ENCODE measurements at regions not wholly inside any gene's neighbourhood (a gene's known extent, or its start where the extent isn't known, plus 50 kb on each side); places are given as distances from the start of the nearest gene placed in this dataset.

DNA sequence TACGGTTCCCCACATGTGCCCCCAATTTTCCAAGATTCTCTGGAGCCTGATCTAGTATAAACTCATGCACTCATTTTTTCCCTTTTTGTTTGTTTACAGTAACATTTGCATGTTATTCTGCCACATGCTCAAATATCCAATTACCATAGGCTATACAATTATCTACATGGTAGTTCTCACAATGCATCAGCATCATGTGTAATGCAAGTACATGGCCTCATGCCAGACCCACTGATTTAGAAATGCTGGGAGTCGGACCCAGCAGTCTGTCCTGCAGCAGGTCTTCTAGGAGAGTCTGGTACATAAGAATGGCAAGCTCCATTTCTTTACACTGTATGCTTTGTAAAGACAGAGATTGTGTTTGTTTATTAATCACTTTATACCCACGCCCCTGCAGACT is 107.7 kb downstream of the CBLN2 start:
- H3K9me3 ChIP-seq (ENCODE audit: insufficient read depth, low read depth, low read length): no peaks in the 10 kb centered on the region
- no peak overlapping the region for H2AFZ ChIP-seq (ENCODE audit: insufficient read depth, low read length, poor library complexity)
- WGBS (ENCODE audit: extremely low coverage, insufficient coverage, insufficient read length): no CpG with 5 or more reads among the region's 3 CpGs
- H3K36me3 ChIP-seq (ENCODE audit: control insufficient read depth in 1 of 2, insufficient read depth in 2 of 2, low read length in 2 of 2): no peaks in the 10 kb centered on the region
- no peaks in the 10 kb centered on the region for H3K4me1 ChIP-seq (ENCODE audit: control insufficient read depth in 1 of 2, insufficient read depth in 2 of 2, low read length in 2 of 2)
- no peak overlapping the region for H3K14ac ChIP-seq (ENCODE audit: low read length)
- H3K23ac ChIP-seq (ENCODE audit: low read length): no peak overlapping the region
- no peaks in the 10 kb centered on the region for H3K79me2 ChIP-seq (ENCODE audit: control insufficient read depth, insufficient read depth, low read length, poor library complexity)
- no peak overlapping the region for H4K12ac ChIP-seq (ENCODE audit: low read depth, low read length)
- no peak overlapping the region for H2BK120ac ChIP-seq (ENCODE audit: insufficient read depth, low read length, poor library complexity)
- H3K4ac ChIP-seq (ENCODE audit: low read depth, low read length): no peak overlapping the region
- no peak overlapping the region for H2BK5ac ChIP-seq (ENCODE audit: low read depth, low read length, poor library complexity)
- H2AK5ac ChIP-seq (ENCODE audit: low read length): no peak overlapping the region
- H3K27ac ChIP-seq (ENCODE audit: low read depth, low read length): no peak overlapping the region
- no peak overlapping the region for H4K8ac ChIP-seq (ENCODE audit: low read depth, low read length)
- no peaks in the 10 kb centered on the region for H3K79me1 ChIP-seq (ENCODE audit: low read length)
- no peak overlapping the region for H3K18ac ChIP-seq (ENCODE audit: low read length)
- no peaks in the 10 kb centered on the region for H3K27me3 ChIP-seq (ENCODE audit: insufficient read depth, low read length)
- H3K9ac ChIP-seq (ENCODE audit: low read length): no peak overlapping the region
- no peak overlapping the region for H3K4me3 ChIP-seq (ENCODE audit: low read depth, low read length)
- H3K4me2 ChIP-seq (ENCODE audit: low read length): no peak overlapping the region
- no peak for DNase-seq
- H2BK12ac ChIP-seq (ENCODE audit: low read length): no peak overlapping the region
- H4K91ac ChIP-seq (ENCODE audit: low read depth, low read length): no peak overlapping the region

DNA sequence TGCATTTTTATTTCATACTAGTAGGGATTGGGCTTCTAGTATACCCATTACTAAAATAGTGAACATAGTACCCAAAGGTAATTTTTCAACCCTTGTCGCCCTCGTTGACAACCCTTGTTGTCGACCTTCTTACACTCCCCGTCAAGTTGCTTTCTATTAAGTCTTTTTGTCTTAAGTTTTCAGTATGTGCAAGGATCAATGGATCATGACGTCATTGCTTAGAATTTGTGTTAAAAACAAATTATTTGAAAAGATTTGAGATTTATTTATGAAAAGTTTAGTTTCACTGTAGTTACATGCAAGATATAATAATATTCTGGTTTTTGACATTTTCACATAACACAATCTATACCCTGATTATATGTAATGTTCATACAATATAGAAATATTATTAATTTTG is 110.4 kb downstream of the CBLN2 start:
- H2AFZ ChIP-seq (ENCODE audit: insufficient read depth, low read length, poor library complexity): no peak overlapping the region
- H3K4me1 ChIP-seq (ENCODE audit: control insufficient read depth in 1 of 2, insufficient read depth in 2 of 2, low read length in 2 of 2): no peaks in the 10 kb centered on the region
- H4K12ac ChIP-seq (ENCODE audit: low read depth, low read length): no peak overlapping the region
- H2BK5ac ChIP-seq (ENCODE audit: low read depth, low read length, poor library complexity): no peak overlapping the region
- H2BK12ac ChIP-seq (ENCODE audit: low read length): no peak overlapping the region
- H3K27me3 ChIP-seq (ENCODE audit: insufficient read depth, low read length): no peaks in the 10 kb centered on the region
- no peak overlapping the region for H4K8ac ChIP-seq (ENCODE audit: low read depth, low read length)
- no peaks in the 10 kb centered on the region for H3K79me2 ChIP-seq (ENCODE audit: control insufficient read depth, insufficient read depth, low read length, poor library complexity)
- H3K27ac ChIP-seq (ENCODE audit: low read depth, low read length): no peak overlapping the region
- no peak overlapping the region for H3K4me2 ChIP-seq (ENCODE audit: low read length)
- no peak overlapping the region for H4K91ac ChIP-seq (ENCODE audit: low read depth, low read length)
- H3K14ac ChIP-seq (ENCODE audit: low read length): no peak overlapping the region
- H3K23ac ChIP-seq (ENCODE audit: low read length): no peak overlapping the region
- H2BK120ac ChIP-seq (ENCODE audit: insufficient read depth, low read length, poor library complexity): no peak overlapping the region
- H3K18ac ChIP-seq (ENCODE audit: low read length): no peak overlapping the region
- H3K4ac ChIP-seq (ENCODE audit: low read depth, low read length): no peak overlapping the region
- no peaks in the 10 kb centered on the region for H3K36me3 ChIP-seq (ENCODE audit: control insufficient read depth in 1 of 2, insufficient read depth in 2 of 2, low read length in 2 of 2)
- no peak for DNase-seq
- H2AK5ac ChIP-seq (ENCODE audit: low read length): no peak overlapping the region
- H3K79me1 ChIP-seq (ENCODE audit: low read length): no peaks in the 10 kb centered on the region
- no peak overlapping the region for H3K4me3 ChIP-seq (ENCODE audit: low read depth, low read length)
- no peak overlapping the region for H3K9ac ChIP-seq (ENCODE audit: low read length)
- no CpG with 5 or more reads among the region's 5 CpGs for WGBS (ENCODE audit: extremely low coverage, insufficient coverage, insufficient read length)
- no peaks in the 10 kb centered on the region for H3K9me3 ChIP-seq (ENCODE audit: insufficient read depth, low read depth, low read length)

GRCh38 chr18:72427721-72428120 is 116.4 kb downstream of the CBLN2 start:
- no peak overlapping the region for H4K91ac ChIP-seq (ENCODE audit: low read depth, low read length)
- no peak overlapping the region for H2BK5ac ChIP-seq (ENCODE audit: low read depth, low read length, poor library complexity)
- H2AK5ac ChIP-seq (ENCODE audit: low read length): no peak overlapping the region
- no peak for DNase-seq
- WGBS (ENCODE audit: extremely low coverage, insufficient coverage, insufficient read length): no CpG with 5 or more reads among the region's 2 CpGs
- no peak overlapping the region for H3K14ac ChIP-seq (ENCODE audit: low read length)
- H3K27me3 ChIP-seq (ENCODE audit: insufficient read depth, low read length): no peaks in the 10 kb centered on the region
- H3K79me1 ChIP-seq (ENCODE audit: low read length): no peaks in the 10 kb centered on the region
- no peaks in the 10 kb centered on the region for H3K79me2 ChIP-seq (ENCODE audit: control insufficient read depth, insufficient read depth, low read length, poor library complexity)
- no peak overlapping the region for H3K4me2 ChIP-seq (ENCODE audit: low read length)
- H3K9ac ChIP-seq (ENCODE audit: low read length): no peak overlapping the region
- no peak overlapping the region for H3K23ac ChIP-seq (ENCODE audit: low read length)
- H2AFZ ChIP-seq (ENCODE audit: insufficient read depth, low read length, poor library complexity): no peak overlapping the region
- H3K36me3 ChIP-seq (ENCODE audit: control insufficient read depth in 1 of 2, insufficient read depth in 2 of 2, low read length in 2 of 2): no peaks in the 10 kb centered on the region
- no peaks in the 10 kb centered on the region for H3K9me3 ChIP-seq (ENCODE audit: insufficient read depth, low read depth, low read length)
- H4K8ac ChIP-seq (ENCODE audit: low read depth, low read length): no peak overlapping the region
- no peak overlapping the region for H3K27ac ChIP-seq (ENCODE audit: low read depth, low read length)
- H3K4ac ChIP-seq (ENCODE audit: low read depth, low read length): no peak overlapping the region
- no peak overlapping the region for H3K18ac ChIP-seq (ENCODE audit: low read length)
- no peak overlapping the region for H2BK120ac ChIP-seq (ENCODE audit: insufficient read depth, low read length, poor library complexity)
- H3K4me1 ChIP-seq (ENCODE audit: control insufficient read depth in 1 of 2, insufficient read depth in 2 of 2, low read length in 2 of 2): no peaks in the 10 kb centered on the region
- H2BK12ac ChIP-seq (ENCODE audit: low read length): no peak overlapping the region
- no peak overlapping the region for H3K4me3 ChIP-seq (ENCODE audit: low read depth, low read length)
- no peak overlapping the region for H4K12ac ChIP-seq (ENCODE audit: low read depth, low read length)

DNA sequence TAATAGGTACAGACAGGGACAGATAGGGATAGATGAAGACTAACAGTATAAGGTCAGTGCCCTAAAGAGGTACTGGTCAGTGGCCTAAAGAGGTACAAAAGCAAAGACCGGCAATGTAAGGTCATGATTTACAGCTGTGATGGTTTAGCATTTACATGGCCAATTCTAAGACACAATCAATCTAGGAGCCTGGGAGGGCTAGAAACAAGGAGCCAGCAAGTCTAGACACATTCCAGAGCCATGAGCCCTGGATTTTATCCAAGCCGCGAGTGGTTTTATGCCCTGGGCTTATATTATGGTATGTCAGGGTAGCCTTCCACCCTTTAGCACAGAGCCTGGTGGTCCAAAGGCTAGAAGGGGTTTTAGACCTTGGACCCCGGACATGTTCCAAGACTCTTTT is 124.2 kb downstream of the CBLN2 start:
- Histone ChIP-seq H3K4ac (ENCODE audit: low read depth, low read length) (no peak overlapping the region), H3K4me3 (ENCODE audit: low read depth, low read length) (no peak overlapping the region), H3K4me1 (ENCODE audit: control insufficient read depth in 1 of 2, insufficient read depth in 2 of 2, low read length in 2 of 2) (no peaks in the 10 kb centered on the region), H4K91ac (ENCODE audit: low read depth, low read length) (no peak overlapping the region), H2BK120ac (ENCODE audit: insufficient read depth, low read length, poor library complexity) (no peak overlapping the region), H3K9ac (ENCODE audit: low read length) (no peak overlapping the region), H3K4me2 (ENCODE audit: low read length) (no peak overlapping the region), H2AK5ac (ENCODE audit: low read length) (no peak overlapping the region), H3K23ac (ENCODE audit: low read length) (no peak overlapping the region), H3K27ac (ENCODE audit: low read depth, low read length) (no peak overlapping the region), H3K27me3 (ENCODE audit: insufficient read depth, low read length) (no peaks in the 10 kb centered on the region), H2AFZ (ENCODE audit: insufficient read depth, low read length, poor library complexity) (no peak overlapping the region), H2BK12ac (ENCODE audit: low read length) (no peak overlapping the region), H3K79me1 (ENCODE audit: low read length) (no peaks in the 10 kb centered on the region), H3K14ac (ENCODE audit: low read length) (no peak overlapping the region), H4K8ac (ENCODE audit: low read depth, low read length) (no peak overlapping the region), H2BK5ac (ENCODE audit: low read depth, low read length, poor library complexity) (no peak overlapping the region), H4K12ac (ENCODE audit: low read depth, low read length) (no peak overlapping the region), H3K36me3 (ENCODE audit: control insufficient read depth in 1 of 2, insufficient read depth in 2 of 2, low read length in 2 of 2) (no peaks in the 10 kb centered on the region), H3K9me3 (ENCODE audit: insufficient read depth, low read depth, low read length) (no peaks in the 10 kb centered on the region), H3K79me2 (ENCODE audit: control insufficient read depth, insufficient read depth, low read length, poor library complexity) (no peaks in the 10 kb centered on the region), H3K18ac (ENCODE audit: low read length) (no peak overlapping the region)
- peak in 1 of 2 donors; percentile 5 for DNase-seq
- no CpG with 5 or more reads among the region's 4 CpGs for WGBS (ENCODE audit: extremely low coverage, insufficient coverage, insufficient read length)
